ENCODE measurements at regions not wholly inside any gene's neighbourhood (a gene's known extent, or its start where the extent isn't known, plus 50 kb on each side); places are given as distances from the start of the nearest gene placed in this dataset.

GRCh38 chr2:209348433-209348832, 75.4 kb upstream of the MAP2 start:
- TF ChIP-seq EZH2phosphoT487 (IDR thresholded peaks at IDR 0.05; ENCODE audit: borderline replicate concordance, low read length), result no peak
- TF ChIP-seq CTCF (conservative IDR thresholded peaks at IDR 0.05; ENCODE audit: low read depth, low read length), result no peak

Measured in PC-3 (cell line).